NB4 (cell line): ENCODE measurements at regions not wholly inside any gene's neighbourhood (a gene's known extent, or its start where the extent isn't known, plus 50 kb on each side); places are given as distances from the start of the nearest gene placed in this dataset.
A peak's percentile ranks its signal among the peaks of the same experiment; 100 is the strongest.

Experiments
- DNase-seq: peaks from one replicate; pipeline ENCODE4 v3.0.0; 2010; ENCODE audit warnings: low read depth
- H3K4me3 ChIP-seq: one replicate; pipeline ENCODE4 v1.5.1; 2011; ENCODE audit warnings: mild to moderate bottlenecking, low read depth, low read length, moderate library complexity
- MYC ChIP-seq: IDR thresholded peaks from 2 replicates; pipeline ENCODE4 v1.6.1; 2011; ENCODE audit warnings: low read depth, low read length
- POLR2A ChIP-seq: IDR thresholded peaks from 2 replicates; pipeline ENCODE4 v1.6.1; 2011; ENCODE audit warnings: mild to moderate bottlenecking; ENCODE audit not compliant: insufficient read length; ENCODE audit errors: extremely low read depth
- TF ChIP-seq, protein P1 (sequence below): IDR thresholded peaks from 2 replicates; pipeline ENCODE4 v1.6.1; 2011; ENCODE audit warnings: low read depth, low read length
- TF ChIP-seq, protein P2 (sequence below): IDR thresholded peaks from one replicate; pipeline ENCODE4 v1.5.1; 2012; ENCODE audit warnings: low read depth, low read length

DNA sequence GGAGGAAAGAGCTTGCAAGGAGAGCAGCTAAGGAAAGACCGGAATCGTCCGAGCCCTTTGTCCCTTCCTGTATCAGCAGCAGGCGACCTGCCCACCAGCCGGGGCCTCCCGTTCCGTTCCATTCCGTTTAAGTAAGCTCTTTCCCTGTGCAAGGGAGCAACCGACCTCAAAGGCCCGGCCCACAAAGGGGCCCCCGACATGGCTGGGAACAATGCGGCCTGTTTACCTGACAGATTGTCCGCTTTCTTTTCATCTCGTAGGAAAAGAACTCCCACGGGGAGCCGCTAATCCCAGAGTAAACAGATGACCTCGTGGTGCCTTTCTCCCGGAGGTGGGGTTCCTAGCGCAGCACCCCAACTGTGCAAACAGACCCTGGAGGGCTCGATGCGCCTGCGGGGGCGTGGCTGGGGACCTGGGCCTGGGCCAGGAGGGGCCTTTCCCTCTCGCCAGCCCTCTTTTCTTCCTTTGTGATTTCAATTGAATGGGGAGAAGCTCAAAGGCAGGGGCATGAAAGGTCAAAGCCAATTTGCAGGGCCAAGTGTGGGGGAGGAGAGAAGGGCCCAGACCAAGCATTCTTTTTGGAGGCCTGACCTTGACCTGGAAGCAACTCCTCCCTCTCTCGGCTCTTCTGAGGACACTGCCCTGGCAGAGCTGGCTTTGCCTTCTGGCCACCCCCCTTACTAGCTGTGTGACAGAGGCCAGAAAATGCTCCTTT, 120.2 kb downstream of the INHBB start:
- H3K4me3 ChIP-seq, result no peak overlapping the region
- DNase-seq, result no peak

DNA sequence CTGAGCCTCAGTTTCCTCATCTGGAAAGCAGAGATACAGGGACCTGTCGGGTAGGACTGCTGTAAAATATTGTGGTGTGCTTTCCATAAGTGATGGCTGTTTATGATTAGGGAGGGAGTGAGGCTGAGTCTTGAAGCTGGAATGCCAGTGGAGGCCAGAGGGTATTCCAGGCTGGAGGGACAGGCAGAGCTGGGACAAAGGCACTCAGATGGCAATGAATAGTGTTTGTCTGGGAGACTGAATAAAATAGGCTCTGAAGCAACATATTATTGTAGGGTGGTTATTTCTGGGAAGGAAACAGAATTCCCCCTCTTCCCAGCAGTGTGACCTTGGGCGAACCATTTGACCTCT, 120.7 kb downstream of the INHBB start:
- TF ChIP-seq, protein P1, sequence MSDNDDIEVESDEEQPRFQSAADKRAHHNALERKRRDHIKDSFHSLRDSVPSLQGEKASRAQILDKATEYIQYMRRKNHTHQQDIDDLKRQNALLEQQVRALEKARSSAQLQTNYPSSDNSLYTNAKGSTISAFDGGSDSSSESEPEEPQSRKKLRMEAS, result no peak
- no peak for TF ChIP-seq MYC
- no peak for TF ChIP-seq POLR2A
- TF ChIP-seq, protein P2, sequence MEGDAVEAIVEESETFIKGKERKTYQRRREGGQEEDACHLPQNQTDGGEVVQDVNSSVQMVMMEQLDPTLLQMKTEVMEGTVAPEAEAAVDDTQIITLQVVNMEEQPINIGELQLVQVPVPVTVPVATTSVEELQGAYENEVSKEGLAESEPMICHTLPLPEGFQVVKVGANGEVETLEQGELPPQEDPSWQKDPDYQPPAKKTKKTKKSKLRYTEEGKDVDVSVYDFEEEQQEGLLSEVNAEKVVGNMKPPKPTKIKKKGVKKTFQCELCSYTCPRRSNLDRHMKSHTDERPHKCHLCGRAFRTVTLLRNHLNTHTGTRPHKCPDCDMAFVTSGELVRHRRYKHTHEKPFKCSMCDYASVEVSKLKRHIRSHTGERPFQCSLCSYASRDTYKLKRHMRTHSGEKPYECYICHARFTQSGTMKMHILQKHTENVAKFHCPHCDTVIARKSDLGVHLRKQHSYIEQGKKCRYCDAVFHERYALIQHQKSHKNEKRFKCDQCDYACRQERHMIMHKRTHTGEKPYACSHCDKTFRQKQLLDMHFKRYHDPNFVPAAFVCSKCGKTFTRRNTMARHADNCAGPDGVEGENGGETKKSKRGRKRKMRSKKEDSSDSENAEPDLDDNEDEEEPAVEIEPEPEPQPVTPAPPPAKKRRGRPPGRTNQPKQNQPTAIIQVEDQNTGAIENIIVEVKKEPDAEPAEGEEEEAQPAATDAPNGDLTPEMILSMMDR, result no peak
- H3K4me3 ChIP-seq, result no peak overlapping the region
- no peak for DNase-seq

More for the DNA sequence above, 120.2 kb downstream of the INHBB start:
- TF ChIP-seq, protein P1, result no peak
- TF ChIP-seq, protein P2, result no peak
- TF ChIP-seq MYC (no peak), POLR2A (no peak)

DNA sequence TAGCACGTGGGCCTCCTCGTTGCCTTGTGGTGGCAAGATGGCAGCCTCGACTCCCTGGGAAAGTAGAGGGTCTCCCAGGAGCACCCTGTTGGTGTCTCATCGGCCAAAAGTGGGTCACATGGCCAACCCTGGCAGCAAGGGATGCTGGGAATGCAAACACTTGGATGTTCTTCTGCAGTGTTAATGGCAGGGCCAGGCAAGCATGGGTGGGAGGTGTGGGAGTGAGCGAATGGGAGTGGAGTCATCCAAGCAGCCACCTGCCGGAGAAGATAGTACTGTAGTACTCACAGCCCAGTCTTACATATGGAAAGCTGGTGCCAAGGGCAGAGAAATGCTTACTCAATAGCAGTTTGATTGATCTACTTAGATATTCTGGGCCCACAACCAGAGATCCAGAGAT, 122.2 kb downstream of the INHBB start:
- H3K4me3 ChIP-seq, result no peak overlapping the region
- TF ChIP-seq MYC, result no peak
- TF ChIP-seq POLR2A, result no peak
- TF ChIP-seq, protein P1, result no peak
- TF ChIP-seq, protein P2, result no peak
- DNase-seq, result no peak

DNA sequence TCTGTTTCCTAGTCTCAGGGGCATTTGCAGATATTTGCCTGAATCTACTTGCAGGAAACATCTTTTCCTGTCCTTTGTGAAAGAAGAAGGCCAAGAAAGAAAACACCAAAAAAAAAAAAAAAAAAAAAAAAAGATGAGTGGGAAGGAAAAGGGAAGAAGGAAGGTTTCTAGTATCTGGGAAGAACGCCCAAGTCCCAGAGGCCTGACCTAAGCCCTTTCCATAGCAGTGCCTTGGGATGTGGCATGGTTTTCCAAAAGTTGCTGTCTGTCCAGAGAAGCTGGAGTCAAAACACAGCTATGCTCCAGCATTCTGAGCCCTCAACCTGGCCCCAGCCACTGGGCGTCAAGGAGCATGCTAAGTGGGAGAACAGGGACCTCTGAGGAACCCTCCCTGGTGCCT, 123.5 kb downstream of the INHBB start:
- H3K4me3 ChIP-seq, result no peak overlapping the region
- TF ChIP-seq POLR2A, result no peak
- TF ChIP-seq MYC, result no peak
- TF ChIP-seq, protein P2, result no peak
- TF ChIP-seq, protein P1, result no peak
- DNase-seq, result no peak

DNA sequence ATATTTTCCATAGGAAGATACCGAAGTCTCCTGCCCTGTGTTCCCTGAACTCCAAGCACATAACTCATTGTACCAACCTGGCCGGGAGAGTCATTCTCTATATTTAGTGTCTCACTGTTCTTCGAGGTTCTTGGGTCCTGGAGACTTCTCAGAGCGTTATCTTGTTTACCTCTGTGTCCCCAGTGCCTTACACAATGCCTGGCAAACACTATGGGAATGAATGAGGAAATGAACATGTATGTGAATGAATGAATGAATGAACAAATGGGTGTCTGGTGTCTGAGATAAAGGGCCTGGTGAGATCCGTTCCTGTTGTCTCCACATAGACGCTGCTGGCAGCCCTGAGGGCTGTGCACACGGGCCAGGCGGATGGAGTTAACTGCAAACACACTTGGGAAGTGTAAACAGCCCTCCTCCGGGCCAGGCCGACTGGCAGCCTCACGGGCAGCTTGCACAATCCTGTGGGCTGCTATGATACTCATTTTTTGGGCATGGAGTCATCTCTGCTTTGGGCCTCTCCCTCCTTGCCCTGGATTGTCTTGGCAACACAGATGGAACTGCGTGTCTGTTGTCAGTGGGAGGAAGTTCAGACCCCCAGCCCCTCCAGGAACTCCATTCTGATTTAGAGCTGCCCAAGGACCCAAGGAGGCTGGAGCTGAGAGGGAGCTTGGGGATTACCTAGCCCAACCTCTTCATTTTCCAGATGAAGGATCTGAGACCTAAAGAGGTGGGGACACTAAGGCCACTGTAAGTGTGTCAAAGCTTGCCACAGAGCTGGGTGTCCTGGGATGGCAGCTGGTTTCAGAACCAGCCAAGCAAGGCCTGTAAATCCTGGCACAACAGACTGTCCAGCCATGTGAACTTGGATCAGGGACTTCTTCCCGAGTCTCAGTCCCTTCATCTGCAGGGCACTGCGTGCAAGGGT, 124.4 kb downstream of the INHBB start:
- TF ChIP-seq, protein P1, result no peak
- TF ChIP-seq MYC, result no peak
- TF ChIP-seq, protein P2, result no peak
- no peak for TF ChIP-seq POLR2A
- peak; percentile 93 for DNase-seq
- H3K4me3 ChIP-seq, result no peak overlapping the region
